AG10803 (cell line): ENCODE measurements at regions not wholly inside any gene's neighbourhood (a gene's known extent, or its start where the extent isn't known, plus 50 kb on each side); places are given as distances from the start of the nearest gene placed in this dataset.
A peak's percentile ranks its signal among the peaks of the same experiment; 100 is the strongest.

Experiments
- DNase-seq: peaks from one replicate; pipeline ENCODE4 v3.0.0; 2010; ENCODE audit warnings: low read depth
- H3K4me3 ChIP-seq: 2 replicates; pipeline ENCODE4 v1.5.1; 2011; ENCODE audit warnings: mild to moderate bottlenecking, low read length, control low read depth
- TF ChIP-seq, protein P1 (sequence below): conservative IDR thresholded peaks from 2 replicates; pipeline ENCODE4 v1.5.1; 2011; ENCODE audit warnings: mild to moderate bottlenecking, low read length, control low read depth, inconsistent platforms

DNA sequence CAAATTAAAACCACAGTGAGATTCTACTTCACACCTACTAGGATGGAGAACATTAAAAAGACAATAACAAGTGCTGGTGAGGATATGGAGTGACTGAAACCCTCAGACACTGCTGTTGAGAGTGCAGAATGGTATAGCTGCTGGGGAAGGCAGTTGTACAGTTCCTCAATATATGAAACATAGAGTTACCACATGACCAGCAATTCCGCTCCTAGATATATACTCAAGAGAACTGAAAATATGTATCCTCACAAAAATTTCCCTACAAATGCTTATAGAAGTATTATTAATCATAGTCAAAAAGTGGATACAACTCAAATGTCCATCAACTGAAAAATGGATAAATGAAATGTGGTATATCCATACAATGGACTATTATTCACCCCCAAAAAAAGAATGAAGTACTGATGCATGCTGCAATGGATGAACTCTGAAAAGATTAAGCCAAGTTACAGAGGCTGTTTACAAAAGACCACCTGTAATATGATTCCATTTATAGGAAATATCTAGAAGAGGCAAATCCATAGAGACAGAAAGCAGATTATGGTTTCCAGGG lies 164.7 kb upstream of the IGF1R start:
- H3K4me3 ChIP-seq = no peak overlapping the region
- TF ChIP-seq, protein P1, sequence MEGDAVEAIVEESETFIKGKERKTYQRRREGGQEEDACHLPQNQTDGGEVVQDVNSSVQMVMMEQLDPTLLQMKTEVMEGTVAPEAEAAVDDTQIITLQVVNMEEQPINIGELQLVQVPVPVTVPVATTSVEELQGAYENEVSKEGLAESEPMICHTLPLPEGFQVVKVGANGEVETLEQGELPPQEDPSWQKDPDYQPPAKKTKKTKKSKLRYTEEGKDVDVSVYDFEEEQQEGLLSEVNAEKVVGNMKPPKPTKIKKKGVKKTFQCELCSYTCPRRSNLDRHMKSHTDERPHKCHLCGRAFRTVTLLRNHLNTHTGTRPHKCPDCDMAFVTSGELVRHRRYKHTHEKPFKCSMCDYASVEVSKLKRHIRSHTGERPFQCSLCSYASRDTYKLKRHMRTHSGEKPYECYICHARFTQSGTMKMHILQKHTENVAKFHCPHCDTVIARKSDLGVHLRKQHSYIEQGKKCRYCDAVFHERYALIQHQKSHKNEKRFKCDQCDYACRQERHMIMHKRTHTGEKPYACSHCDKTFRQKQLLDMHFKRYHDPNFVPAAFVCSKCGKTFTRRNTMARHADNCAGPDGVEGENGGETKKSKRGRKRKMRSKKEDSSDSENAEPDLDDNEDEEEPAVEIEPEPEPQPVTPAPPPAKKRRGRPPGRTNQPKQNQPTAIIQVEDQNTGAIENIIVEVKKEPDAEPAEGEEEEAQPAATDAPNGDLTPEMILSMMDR = no peak
- DNase-seq = no peak

DNA sequence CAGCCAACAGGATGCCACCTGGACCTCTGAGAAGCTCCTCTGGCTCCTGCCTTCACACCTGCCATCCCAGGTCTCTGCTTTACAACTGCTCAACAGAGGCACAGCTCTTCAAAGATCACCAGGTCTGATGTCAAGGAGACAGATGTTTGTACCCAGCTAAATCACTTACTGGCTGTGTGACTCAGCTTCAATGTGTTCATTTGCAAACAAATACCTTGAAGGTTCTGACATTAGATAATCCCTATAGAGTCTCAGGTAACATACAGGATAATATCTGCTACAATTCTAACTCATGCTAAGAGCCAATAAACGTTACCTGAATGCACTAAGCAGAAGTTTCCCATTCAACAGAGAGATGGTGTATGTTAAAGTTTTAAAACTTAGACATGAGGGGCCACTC lies 163.4 kb upstream of the IGF1R start:
- no peak overlapping the region for H3K4me3 ChIP-seq
- TF ChIP-seq, protein P1 = no peak
- DNase-seq = no peak

DNA sequence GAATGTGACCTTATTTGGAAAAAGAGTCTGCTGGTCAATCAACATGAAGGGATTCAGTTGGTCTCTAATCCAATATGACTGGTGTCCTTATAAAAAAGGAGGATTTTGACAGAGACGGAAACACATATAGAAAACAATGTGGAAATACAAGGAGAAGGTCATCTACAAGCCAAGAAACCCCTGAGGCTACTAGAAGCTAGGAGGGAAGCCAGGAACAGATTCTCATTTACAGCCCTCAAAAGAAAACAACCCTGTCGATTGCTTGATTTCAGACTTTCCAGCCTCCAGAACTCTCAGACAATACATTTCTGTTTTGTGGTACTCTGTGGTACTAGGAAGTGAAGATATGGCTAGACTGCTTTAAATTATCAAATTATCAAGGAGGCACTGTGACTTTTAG lies 162.9 kb upstream of the IGF1R start:
- H3K4me3 ChIP-seq = no peak overlapping the region
- no peak for DNase-seq
- TF ChIP-seq, protein P1 = no peak

DNA sequence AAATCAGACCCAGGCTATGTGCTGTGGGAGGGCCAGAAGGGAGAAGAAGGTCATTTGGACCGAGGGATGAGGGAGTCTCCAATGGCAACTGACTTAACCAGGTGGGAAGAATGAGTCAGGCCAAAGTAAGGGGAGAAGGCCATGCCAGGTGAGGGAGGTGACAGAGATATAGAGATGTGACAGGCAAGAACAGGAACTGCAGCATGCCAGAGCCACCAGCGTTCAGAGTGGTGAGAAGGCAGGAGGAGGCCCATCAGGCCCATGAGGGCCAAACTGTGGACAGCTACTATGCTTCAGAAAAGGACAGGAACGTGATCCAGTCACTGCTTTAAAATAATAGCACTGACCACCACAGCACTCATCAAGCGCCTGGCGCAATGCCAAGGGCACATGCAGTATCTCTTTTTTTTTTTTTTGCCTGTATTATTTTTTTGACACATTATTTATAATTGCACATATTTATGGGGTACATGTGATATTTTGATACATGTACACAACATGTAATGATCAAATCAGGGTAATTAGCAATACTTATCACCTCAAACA lies 154.3 kb upstream of the IGF1R start:
- TF ChIP-seq, protein P1 = no peak
- no peak for DNase-seq
- no peak overlapping the region for H3K4me3 ChIP-seq

GRCh38 chr15:98501192-98501591 lies 147.1 kb upstream of the IGF1R start:
- TF ChIP-seq, protein P1 = no peak
- no peak for DNase-seq
- no peak overlapping the region for H3K4me3 ChIP-seq

- no peak for DNase-seq
- TF ChIP-seq, protein P1 = no peak
- no peak overlapping the region for H3K4me3 ChIP-seq
Measured at GRCh38 chr15:98501632-98502031, 146.7 kb upstream of the IGF1R start.

GRCh38 chr15:98503970-98504369 lies 144.4 kb upstream of the IGF1R start:
- H3K4me3 ChIP-seq = no peak overlapping the region
- peak; percentile 96 for DNase-seq
- TF ChIP-seq, protein P1 = no peak
